ENCODE measurements at regions not wholly inside any gene's neighbourhood (a gene's known extent, or its start where the extent isn't known, plus 50 kb on each side); places are given as distances from the start of the nearest gene placed in this dataset.

DNA sequence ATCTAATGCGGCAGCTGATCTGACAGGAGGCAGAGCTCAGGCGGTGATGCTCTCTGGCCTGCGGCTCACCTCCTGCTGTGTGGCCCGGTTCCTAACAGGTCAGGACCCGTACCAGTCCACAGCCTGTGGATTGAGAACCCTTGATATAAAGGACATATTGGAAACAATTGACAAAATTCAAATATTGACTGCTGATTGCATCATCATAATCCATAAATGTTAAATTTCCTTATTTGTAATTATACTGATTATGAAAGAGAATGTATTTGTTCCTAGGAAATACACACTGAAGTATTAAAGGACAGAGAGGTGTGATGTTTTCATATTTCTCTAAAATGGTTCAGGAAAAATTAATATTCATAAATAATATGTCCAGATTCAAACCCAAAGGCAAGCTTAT is 63.8 kb upstream of the SRD5A2 start:
- peaks cover 4 to 6% of the 10 kb centered on the region in 2 experiments; a peak in 2 of 5 replicates for H3K9me3 Mint-ChIP-seq
- Histone ChIP-seq H3K79me1 (ENCODE audit: insufficient read depth, low read depth, low read length, poor library complexity, severe bottlenecking) (no peaks in the 10 kb centered on the region), H3K27me3 (ENCODE audit: insufficient read depth, low read length) (no peaks in the 10 kb centered on the region), H3K18ac (ENCODE audit: insufficient read length, low read depth, low read length) (no peak overlapping the region), H4K5ac (ENCODE audit: insufficient read length, low read depth, low read length) (no peak overlapping the region), H2BK5ac (ENCODE audit: insufficient read length, low read length) (no peak overlapping the region), H3K79me2 (ENCODE audit: insufficient read depth, low read length) (no peaks in the 10 kb centered on the region), H2AK5ac (ENCODE audit: insufficient read length, low read length) (no peak overlapping the region), H4K20me1 (ENCODE audit: control insufficient read depth, insufficient read depth, insufficient read length) (no peaks in the 10 kb centered on the region), H3K9ac (ENCODE audit: extremely low read depth, insufficient read length, low read length) (no peak overlapping the region), H2BK20ac (ENCODE audit: low read depth, low read length, poor library complexity, severe bottlenecking) (no peak overlapping the region), H3K56ac (ENCODE audit: insufficient read length, low read depth, low read length) (no peak overlapping the region), H2BK12ac (ENCODE audit: insufficient read length, low read depth, low read length) (no peak overlapping the region), H4K91ac (ENCODE audit: insufficient read length, low read depth, low read length) (no peak overlapping the region), H3K4me1 (ENCODE audit: insufficient read depth, low read length) (no peaks in the 10 kb centered on the region), H3K4me2 (ENCODE audit: insufficient read depth, insufficient read length, low read length) (no peak overlapping the region), H2BK15ac (ENCODE audit: low read depth, low read length) (no peak overlapping the region), H3K4ac (ENCODE audit: low read depth, low read length) (no peak overlapping the region), H3K23ac (ENCODE audit: insufficient read length, low read depth, low read length) (no peak overlapping the region), H3K14ac (ENCODE audit: insufficient read depth, low read length) (no peak overlapping the region), H3K27ac (ENCODE audit: insufficient read length, low read depth, low read length) (no peak overlapping the region), H4K8ac (replicated peaks; ENCODE audit: insufficient read length, low read depth, low read length) (no peak overlapping the region), H2AFZ (ENCODE audit: low read length) (no peak overlapping the region), H2BK120ac (ENCODE audit: low read depth, low read length, poor library complexity, severe bottlenecking) (no peak overlapping the region), H3K23me2 (ENCODE audit: insufficient read length, low read depth, low read length, poor library complexity, severe bottlenecking) (no peaks in the 10 kb centered on the region), H3T11ph (ENCODE audit: low read length) (no peak overlapping the region), H3K9me3 (ENCODE audit: control insufficient read depth, low read depth, low read length) (no peaks in the 10 kb centered on the region)
- H3K27ac Mint-ChIP-seq, result no peak overlapping the region
- H3K36me3 Mint-ChIP-seq (ENCODE audit: insufficient read depth in 1 of 3, low read depth in 3 of 3), result no peaks in the 10 kb centered on the region
- no peak for DNase-seq
- H3K4me1 Mint-ChIP-seq, result no peaks in the 10 kb centered on the region
- peaks cover 10% of the 10 kb centered on the region for H3K27me3 Mint-ChIP-seq (ENCODE audit: low read depth)
- no peak overlapping the region for H3K4me3 Mint-ChIP-seq
- WGBS (ENCODE audit: extremely low coverage, insufficient read length, low lambda C conversion rate), result no CpG with 5 or more reads among the region's 5 CpGs
- TF ChIP-seq, protein P1, sequence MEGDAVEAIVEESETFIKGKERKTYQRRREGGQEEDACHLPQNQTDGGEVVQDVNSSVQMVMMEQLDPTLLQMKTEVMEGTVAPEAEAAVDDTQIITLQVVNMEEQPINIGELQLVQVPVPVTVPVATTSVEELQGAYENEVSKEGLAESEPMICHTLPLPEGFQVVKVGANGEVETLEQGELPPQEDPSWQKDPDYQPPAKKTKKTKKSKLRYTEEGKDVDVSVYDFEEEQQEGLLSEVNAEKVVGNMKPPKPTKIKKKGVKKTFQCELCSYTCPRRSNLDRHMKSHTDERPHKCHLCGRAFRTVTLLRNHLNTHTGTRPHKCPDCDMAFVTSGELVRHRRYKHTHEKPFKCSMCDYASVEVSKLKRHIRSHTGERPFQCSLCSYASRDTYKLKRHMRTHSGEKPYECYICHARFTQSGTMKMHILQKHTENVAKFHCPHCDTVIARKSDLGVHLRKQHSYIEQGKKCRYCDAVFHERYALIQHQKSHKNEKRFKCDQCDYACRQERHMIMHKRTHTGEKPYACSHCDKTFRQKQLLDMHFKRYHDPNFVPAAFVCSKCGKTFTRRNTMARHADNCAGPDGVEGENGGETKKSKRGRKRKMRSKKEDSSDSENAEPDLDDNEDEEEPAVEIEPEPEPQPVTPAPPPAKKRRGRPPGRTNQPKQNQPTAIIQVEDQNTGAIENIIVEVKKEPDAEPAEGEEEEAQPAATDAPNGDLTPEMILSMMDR (conservative IDR thresholded peaks at IDR 0.05), result no peak

Data from H9 (cell line).